Stimulated activated CD4-positive, alpha-beta T cell treated with anti-CD3 and anti-CD28 coated beads, Interleukin-1b, Interleukin-23, amount 100 ng/mL, for 4 hours (primary cell): ENCODE measurements at regions not wholly inside any gene's neighbourhood (a gene's known extent, or its start where the extent isn't known, plus 50 kb on each side); places are given as distances from the start of the nearest gene placed in this dataset.
"Not testable (repeated sequence)": the region's sequence is repeated elsewhere in the genome, so short reads cannot be mapped to it uniquely, and the experiment has no call there.

Experiments
- DNase-seq, 2 donors: peaks; one replicate each; pipeline ENCODE4 v3.0.0-alpha.2; 2020; ENCODE audit warnings: low read depth in 2 of 2

DNA sequence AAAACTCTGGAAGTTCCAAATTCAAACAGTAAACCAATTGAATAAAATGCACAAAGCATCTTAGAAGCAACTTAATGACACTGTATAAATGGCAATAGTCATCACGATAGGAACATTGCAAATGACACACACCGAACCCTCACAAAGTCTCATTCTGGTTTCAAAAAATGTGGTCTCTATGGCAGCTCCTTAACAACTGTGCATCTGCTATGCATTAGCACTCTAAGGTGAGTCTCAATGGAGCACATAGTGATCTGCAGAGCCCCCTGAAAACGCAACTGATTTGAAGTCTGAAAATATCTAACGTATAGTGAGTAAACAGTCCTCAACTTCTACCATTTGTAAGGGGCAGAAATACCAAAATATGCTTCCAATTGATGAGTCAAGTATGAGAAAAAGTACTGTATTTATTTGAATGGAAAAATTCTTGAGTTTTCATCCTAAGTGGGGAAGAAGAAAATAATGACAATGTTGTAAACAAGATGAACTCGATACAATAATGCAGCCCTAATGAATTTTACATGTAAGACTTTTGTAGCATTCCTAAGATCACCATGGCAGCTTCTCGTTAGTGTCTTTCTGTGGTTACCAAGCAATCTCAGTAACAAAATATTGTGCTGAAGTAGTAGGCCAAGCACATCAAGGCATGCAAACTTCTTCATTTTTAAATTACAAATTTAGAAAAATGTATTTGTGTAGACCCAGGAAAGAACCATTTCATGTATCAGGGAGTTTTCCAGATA, 517.5 kb upstream of the FAM174A start:
- DNase-seq, result no peak

DNA sequence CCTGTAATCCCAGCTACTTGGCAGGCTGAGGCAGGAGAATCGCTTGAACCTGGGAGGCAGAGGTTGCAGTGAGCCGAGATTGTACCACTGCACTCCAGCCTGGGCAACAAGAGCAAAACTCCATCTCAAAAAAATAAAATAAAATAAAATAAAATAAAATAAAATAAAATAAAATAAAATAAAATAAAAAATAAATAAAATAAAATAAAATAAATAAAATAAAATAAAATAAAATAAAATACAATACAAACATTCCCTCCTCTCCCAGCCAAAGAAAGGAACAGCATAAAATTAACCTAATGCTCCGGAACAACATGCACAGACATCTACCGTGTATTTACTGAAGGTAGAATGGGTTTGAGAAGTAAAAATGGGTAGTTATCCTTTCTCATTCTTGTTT, 521.9 kb upstream of the FAM174A start:
- DNase-seq, result not testable (repeated sequence)

DNA sequence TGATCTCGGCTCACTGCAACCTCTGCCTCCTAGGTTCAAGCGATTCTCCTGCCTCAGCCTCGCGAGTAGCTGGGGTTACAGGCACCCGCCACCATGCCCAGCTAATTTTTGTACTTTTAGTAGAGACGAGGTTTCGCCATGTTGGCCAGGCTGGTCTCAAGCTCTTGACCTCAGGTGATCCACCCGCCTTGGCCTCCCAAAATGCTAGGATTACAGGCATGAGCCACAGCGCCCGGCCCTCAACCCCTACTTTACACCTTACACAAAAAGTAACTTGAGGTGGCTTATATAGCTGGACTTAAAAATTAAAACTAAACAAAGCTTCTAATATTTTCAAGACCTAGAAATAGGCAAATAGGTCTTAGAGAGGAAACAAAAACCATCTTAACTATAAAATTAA, 524.0 kb upstream of the FAM174A start:
- not testable (repeated sequence) for DNase-seq

DNA sequence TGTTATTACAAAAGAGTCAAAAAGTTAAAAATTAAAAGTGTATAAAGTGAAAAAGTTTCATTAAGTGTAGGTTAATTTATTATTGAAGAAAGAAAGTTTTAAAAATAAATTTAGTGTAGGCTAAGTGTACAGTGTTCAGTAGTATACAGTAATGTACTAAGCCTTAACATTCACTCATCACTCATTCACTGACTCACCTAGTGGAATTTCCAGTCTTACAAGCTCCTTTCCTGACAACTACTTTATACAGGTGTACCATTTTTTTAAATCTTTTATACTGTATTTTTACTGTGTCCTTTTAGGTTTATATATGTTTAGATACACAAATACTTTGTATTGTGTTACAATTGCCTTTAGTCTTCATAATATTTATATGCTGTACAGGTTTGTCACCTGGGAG, 530.2 kb upstream of the FAM174A start:
- DNase-seq, result no peak

DNA sequence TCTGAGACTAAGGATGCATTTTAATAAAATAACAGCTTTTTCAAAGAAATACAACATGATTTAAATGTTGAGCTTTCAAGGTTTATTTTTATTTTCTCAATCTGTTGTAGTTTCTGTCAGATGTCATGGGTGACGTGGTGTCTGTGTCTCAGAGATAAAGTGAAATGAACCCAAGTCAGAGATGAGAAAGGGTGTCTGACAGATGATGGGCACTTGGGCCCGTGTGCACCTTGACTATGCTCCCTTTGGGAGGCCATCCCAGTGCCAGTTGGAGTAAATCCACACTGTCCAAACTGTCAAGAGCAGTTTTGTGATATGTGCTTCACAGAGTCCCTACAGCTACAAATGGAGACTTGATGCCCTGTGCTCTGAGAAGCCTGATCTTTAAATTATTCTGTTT, 536.9 kb upstream of the FAM174A start:
- no peak for DNase-seq

DNA sequence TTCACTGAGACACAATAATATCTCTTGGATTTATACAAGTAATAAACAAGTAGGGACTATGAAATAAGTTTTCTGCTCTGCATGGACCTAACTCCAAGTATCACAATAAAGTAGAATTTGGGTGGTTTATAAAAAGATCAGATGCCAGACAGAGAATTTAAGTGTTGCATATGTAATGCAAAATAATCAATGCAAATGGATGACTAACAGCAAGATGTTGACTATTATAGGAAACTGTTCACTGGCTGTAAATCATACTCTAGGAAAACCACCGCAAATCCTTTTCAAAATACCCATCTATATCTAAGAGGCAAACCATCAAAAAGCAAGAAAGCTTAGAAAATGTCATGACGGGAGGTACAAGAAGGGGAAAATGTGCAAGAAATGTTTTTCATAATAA, 539.8 kb upstream of the FAM174A start:
- DNase-seq, result no peak

DNA sequence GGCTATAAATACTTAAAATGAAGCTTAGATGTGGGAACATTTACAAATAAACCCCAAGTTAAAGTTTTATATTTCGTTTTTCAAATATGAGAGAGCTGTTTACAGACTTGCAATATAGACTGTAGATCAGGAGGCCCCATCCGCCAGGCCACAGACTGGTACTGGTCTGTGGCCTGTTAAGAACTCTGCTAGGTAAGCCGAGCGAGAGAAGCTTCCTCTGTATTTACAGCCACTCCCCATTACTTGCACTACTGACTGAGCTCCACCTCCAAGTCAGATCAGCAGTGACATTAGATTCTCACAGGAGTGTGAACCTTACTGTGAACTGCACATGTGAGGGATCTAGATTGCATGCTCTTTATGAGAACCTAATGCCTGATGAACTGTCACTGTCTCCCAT, 561.4 kb upstream of the FAM174A start:
- DNase-seq, result no peak

DNA sequence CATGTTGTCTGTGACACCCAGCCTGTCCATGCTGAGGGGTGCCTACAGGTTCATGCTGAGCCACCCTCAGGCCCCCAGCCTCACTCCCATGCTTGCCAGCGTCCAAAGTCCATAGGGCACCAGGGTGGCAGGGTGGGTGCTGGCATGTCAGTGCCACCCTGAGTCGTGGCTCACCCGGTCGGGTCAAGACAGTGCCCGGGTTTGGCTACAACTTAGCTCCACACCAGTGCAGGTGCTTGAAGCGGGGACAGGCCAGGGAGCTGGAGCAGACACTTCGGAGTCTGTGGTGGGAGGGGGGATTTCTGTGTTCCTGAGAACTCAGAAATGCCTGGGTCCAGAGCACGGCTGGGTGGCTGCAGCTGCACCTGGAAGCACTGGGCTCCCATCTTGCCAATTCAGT, 579.2 kb upstream of the FAM174A start:
- no peak for DNase-seq

DNA sequence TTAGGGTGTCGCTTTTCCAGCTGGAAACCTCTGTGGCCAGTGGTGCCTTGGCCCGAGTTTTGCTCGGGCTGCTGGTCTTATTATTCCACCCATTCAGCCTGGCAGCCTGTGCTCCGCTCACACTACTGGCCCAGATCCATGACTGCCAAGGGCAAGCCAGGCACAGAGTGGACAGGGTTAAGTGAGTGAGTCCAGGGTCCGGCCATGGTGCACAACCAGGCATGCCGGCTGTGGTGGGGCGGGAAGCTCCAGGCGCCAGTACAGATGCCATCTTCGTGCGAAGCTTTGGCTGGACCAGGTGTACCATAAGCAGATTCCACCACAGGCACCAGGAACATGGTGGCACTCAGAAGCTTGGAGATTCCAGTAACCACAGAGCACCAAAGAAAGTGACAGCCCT, 580.2 kb upstream of the FAM174A start:
- DNase-seq, result no peak

DNA sequence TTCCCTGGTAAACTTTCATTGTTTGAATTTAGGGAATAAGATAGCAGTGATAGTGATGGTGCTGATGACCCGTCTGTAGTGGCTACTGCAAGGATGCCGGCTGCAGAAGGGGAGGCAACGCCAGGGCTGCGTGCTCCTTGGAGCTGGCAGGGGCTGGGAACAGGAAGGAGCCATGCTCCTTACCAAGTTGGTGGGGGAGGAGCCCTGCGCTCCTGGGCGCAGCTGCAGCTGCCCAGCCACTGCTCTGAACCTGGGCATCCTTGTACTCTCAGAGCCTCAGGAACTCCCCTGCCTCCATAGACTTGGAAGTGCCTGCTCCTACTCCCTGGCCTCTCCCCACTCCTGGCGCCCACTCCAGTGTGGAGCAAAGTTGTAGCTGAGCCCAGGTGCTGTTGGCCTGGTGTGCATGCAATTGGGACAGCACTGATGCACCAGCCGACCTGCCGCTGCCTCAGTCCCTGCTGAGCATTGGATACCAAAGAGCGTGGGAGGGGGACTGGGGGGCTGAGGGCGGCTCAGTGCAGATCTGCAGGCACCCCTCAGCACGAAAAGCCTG, 585.1 kb upstream of the FAM174A start:
- DNase-seq, result no peak

DNA sequence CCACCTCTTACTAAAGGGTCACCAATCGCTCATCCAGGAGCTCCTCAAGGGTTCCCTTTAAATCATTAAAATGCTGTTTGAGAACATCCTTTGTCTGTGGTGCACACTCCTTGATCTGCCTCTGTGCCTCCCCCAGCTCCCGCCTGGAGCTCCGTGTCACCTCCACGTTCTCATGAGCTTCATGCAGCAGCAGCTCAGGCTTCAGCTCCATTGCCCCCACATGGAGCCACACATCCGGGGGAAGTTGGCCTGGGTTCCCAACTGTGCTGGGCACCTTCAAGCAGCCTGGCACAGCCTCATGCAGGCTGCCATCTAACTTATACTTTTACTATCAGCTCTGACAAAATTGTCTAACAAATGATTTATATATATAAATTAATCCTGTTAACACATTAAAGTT, 585.8 kb upstream of the FAM174A start:
- DNase-seq, result no peak

DNA sequence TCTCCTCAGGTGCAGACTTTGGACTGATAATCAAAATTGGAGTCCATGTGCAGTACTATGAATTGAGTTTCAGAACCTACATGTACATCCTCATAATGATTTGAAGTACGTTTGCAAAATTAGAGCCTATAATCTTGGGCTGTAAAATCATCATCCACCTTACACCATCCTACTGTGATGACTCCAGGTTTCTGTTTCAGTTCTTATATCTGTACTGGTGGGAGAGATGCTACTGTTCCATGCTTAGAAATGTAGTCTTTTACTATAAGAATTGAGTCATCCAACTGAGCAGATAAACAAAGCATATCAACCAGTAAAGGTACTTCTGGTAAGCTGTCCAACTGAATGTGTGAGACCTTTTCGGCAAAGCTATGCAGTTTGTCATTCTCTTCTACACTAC, 586.3 kb upstream of the FAM174A start:
- no peak for DNase-seq

DNA sequence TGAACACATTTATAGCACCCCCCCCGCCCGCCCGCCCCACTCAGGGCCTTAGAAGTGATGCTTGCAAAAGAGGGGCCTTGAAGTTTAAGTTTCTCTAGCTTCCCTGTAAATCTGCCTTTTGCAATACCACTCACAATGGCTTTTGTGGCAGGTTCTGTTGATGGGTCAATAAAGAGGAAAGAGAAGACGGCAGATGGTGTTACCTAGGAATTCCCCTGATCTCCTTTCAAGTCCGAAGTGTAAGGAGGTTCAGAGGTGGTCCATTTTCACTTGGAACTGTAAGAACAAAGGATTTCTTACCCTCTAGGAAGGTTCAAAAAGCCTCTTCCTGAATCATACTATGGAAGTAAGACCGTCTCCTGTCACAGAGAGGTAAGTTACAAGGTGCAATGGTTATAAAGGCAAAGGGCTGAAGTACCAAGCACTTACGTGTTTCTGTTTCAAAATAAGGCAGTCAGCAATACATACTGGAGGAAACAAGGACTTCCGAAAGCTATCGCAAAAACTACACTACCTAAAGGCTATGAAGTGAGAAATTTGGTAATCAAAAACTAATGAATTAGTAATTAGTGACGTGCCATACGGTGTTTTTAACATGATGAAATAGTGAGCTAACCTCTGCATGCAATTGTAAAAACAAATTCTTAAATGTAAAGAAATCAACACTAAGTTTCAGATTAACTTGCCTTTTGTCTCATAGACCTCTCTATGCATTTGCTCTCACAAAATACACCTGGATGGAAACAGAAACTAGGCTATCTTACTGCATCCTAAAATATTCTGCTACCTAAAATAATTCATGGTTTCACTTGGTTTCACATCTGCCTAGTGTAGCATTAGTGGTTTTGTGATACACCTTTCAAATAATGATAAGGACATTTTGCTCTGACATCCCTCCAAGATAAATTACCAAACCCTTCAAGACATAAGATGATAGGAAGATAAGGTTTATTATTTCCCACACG, 589.4 kb upstream of the FAM174A start:
- no peak for DNase-seq

DNA sequence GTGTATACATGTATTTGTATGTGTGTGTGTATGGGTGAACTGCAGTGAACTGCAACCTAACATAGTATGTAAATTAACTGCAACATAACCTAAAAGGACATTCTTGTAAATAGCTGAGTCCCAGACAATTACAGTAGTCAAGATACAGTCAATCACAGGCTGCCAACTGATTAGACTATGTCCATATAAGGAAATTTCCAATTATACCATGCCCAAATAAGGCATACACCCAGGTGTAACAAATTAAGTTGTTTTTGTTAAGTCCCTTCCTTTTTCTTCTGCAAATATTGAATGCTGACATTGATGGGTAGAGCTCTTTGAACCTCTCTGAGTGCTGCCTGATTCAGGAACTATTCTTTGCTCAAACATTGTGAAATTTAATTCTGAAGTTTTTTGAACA, 594.6 kb upstream of the FAM174A start:
- no peak for DNase-seq

DNA sequence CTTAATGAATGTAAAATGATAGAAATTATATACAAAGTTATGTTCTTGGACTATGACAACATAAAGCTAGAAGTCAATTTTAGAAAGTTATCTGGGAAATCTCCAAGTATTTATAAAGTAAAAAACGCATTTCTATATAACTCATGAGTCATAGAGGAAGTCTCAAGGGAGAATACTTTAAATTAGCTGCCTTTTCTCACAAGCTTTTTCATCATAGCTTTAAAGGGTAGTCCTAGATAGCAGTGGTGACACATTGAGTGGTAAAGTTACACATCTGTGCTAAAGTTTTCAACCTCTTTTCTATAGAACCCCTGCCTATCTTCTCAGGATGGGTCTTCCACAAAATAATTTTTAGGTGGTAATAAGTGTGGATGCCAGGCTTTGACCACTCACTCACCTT, 598.3 kb upstream of the FAM174A start:
- no peak for DNase-seq

DNA sequence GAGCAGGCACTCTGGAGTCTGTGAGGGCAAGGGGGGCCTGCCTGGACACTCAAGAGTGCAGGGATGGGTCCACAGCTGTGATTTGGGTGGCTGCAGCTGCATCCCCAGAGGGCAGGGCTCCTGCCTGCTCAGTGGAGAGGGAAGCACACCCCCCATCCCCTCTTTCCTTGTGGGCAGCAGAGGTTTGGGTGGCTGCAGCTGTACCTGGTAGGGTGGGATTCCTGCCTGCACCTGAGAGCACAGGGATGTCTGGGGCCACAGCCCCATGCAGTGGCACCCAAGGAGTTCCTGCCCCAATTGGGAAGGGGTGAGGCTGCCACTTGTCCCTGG, 605.4 kb upstream of the FAM174A start:
- DNase-seq, result no peak

DNA sequence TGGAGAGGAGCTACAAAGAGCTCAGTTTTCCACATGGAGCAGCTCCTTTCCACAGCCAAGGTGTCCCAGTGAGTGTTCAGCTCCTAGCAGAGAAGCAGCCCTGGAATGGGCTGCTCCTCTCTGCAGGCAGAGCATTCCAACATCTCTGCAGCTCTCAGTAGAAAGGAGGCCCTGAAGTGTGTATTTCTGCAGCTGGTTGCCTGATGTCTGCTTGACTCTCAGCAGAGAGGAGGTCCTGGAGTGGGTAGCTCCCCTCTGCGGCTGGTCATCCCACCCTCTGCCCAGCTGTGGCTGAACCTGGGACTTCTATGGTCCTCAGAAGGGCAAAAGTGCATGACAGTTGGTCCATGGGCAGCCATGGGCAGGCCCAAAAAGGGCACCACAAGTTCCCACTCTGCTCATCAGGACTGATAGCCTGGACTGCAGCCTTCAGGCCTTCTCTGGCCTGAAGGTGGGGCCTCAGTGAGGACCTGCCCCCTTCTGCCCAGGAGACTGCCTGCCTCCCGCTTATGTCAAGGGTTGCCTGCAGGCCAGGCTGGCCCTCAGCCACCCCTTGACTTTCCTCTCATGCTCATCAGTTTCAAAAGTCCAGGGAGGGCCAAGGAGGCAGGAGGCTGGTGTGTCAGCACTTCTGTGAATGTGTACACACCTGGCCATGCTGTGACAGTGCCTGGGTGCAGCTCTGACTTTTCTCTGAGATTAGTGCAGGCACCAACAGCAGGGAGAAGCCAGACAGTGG, 605.9 kb upstream of the FAM174A start:
- DNase-seq, result no peak

DNA sequence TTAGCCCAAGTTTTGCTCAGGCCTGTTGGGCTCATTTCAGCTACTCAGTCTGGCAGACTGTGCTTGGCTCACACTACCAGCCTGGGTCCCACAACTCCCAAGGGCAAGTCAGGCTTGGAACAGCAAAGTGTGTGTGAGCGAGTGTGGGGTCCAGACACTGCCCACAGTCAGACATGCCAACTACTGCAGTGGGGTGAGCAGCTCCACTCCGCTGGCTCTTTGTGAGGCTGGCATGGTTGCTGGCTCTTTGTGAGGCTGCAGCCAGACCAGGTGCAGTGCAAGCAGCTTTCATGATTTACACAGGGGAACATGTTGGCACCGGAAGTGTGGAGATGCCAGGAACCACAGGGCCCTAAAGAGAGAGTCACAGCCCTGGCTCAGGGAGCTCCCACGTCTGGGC, 606.7 kb upstream of the FAM174A start:
- DNase-seq, result no peak

DNA sequence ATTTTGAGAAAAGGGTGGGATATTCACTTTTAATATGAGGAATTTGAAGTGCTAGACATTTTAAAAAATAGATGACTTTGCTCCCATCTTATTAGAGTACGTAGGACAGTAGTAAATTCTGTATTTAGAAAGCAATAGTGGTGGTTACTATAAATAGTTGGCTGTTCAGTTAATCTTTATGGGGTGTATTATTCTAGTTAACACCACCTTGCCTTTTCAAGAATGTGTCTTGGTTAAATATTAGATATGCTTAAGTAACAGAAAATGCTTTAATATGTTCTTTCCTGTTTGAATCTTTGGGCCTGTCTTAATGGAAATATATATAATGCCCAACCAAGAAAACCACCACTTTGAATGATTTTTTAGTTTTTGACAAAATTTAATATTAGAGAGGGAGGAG, 608.7 kb upstream of the FAM174A start:
- DNase-seq, result no peak

DNA sequence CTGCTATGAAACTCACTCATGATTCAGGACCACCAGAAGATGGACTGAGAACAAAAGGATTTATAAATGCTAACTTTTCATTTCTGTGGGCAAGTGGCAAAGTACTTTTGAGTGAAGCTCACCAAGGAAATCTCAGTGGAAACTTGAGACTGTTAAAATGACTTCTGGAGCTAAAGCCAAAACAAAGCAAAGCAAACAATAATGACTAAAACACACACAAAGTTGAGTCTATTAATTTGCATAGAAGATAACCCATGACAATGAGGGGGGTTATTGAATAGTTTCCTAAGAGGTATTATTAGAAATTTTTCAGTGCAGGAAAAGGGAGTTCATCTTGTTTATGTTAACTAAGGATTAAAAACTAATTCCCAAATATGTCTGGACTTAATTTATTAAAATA, 612.8 kb upstream of the FAM174A start:
- no peak for DNase-seq

DNA sequence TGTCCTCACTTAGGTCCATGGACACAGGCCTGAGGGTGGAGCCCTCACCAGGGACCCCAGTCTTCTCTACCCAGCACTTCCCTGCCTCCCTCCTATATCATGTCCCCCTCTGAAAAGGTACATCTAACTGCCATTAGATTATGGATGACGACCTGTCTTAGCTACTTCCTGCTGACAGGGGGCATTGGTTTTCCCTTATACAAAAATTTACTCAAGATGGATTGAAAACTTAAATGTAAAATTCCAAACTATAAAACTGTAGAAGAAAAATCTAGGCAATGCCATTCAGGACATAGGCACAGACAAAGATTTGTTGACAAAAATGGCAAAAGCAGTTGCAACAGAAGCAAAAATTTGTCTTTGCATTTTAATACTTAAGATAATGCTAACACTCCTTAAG, 623.2 kb upstream of the FAM174A start:
- DNase-seq, result no peak

DNA sequence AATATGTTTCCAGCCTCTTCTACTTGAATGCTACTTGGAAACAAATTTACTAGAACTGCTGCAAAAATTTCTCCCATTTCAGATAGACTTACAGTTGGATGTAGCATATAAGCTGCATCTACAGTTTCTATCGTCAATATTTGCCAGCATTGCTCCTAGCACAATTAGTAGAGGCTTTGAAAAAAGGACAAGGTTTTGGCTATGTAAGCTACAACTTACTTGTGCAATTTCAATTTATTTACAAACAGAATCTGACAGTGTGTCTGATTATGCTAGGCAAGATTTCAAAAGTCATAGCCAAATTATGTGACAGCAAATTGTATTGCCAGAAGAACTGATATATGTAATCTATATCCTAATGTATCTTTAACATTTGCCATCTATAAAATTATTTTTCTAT, 628.4 kb upstream of the FAM174A start:
- DNase-seq, result no peak
